ENCODE measurements at regions not wholly inside any gene's neighbourhood (a gene's known extent, or its start where the extent isn't known, plus 50 kb on each side); places are given as distances from the start of the nearest gene placed in this dataset.

DNA sequence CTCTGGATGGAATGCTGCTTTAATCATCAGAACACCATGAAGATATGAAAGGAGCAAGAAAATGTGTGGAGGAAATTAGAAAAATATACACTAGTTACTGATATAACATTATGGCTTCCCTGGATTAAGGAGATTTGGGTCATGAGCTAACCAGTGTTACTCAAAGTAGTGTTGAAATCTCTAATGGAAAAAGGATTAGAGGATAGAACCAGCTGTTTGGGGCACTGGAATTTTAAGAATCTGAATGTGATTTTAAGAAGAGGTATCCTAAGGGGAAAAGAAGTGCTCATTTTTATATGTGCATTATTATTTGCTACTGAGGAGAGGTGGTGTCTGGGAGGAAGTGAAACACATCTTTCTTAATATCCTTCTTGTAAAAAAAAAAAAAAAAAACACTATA lies 164.1 kb upstream of the PPARGC1A start:
- TF ChIP-seq, protein P1, sequence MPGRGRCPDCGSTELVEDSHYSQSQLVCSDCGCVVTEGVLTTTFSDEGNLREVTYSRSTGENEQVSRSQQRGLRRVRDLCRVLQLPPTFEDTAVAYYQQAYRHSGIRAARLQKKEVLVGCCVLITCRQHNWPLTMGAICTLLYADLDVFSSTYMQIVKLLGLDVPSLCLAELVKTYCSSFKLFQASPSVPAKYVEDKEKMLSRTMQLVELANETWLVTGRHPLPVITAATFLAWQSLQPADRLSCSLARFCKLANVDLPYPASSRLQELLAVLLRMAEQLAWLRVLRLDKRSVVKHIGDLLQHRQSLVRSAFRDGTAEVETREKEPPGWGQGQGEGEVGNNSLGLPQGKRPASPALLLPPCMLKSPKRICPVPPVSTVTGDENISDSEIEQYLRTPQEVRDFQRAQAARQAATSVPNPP (IDR thresholded peaks at IDR 0.05; ENCODE audit: borderline replicate concordance, insufficient read depth, insufficient read length), result no peak
- TF ChIP-seq SRSF9 (IDR thresholded peaks at IDR 0.05; ENCODE audit: borderline replicate concordance, low read depth, low read length), result no peak
- TF ChIP-seq ZNF282 (CRISPR knock-in tag; IDR thresholded peaks at IDR 0.05), result no peak
- TF ChIP-seq ZNF24 (IDR thresholded peaks at IDR 0.05), result no peak
- TF ChIP-seq, protein P2, sequence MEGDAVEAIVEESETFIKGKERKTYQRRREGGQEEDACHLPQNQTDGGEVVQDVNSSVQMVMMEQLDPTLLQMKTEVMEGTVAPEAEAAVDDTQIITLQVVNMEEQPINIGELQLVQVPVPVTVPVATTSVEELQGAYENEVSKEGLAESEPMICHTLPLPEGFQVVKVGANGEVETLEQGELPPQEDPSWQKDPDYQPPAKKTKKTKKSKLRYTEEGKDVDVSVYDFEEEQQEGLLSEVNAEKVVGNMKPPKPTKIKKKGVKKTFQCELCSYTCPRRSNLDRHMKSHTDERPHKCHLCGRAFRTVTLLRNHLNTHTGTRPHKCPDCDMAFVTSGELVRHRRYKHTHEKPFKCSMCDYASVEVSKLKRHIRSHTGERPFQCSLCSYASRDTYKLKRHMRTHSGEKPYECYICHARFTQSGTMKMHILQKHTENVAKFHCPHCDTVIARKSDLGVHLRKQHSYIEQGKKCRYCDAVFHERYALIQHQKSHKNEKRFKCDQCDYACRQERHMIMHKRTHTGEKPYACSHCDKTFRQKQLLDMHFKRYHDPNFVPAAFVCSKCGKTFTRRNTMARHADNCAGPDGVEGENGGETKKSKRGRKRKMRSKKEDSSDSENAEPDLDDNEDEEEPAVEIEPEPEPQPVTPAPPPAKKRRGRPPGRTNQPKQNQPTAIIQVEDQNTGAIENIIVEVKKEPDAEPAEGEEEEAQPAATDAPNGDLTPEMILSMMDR (IDR thresholded peaks at IDR 0.05 in 2 of 3, conservative IDR thresholded peaks at IDR 0.05 in 1 of 3; ENCODE audit: insufficient read depth in 2 of 3, low read depth in 1 of 3, low read length in 3 of 3), result no peak
- no peak for TF ChIP-seq PHB (CRISPR knock-in tag; IDR thresholded peaks at IDR 0.05)
- TF ChIP-seq CBX1 (IDR thresholded peaks at IDR 0.05; ENCODE audit: low read depth), result no peak
- TF ChIP-seq, protein P3, sequence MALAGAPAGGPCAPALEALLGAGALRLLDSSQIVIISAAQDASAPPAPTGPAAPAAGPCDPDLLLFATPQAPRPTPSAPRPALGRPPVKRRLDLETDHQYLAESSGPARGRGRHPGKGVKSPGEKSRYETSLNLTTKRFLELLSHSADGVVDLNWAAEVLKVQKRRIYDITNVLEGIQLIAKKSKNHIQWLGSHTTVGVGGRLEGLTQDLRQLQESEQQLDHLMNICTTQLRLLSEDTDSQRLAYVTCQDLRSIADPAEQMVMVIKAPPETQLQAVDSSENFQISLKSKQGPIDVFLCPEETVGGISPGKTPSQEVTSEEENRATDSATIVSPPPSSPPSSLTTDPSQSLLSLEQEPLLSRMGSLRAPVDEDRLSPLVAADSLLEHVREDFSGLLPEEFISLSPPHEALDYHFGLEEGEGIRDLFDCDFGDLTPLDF (CRISPR knock-in tag; IDR thresholded peaks at IDR 0.05), result no peak
- TF ChIP-seq JUND (IDR thresholded peaks at IDR 0.05; ENCODE audit: borderline replicate concordance, low read depth, low read length), result no peak
- no peak for TF ChIP-seq JUND (tag; IDR thresholded peaks at IDR 0.05; ENCODE audit: borderline replicate concordance, low read depth, low read length)
- TF ChIP-seq, protein P4, sequence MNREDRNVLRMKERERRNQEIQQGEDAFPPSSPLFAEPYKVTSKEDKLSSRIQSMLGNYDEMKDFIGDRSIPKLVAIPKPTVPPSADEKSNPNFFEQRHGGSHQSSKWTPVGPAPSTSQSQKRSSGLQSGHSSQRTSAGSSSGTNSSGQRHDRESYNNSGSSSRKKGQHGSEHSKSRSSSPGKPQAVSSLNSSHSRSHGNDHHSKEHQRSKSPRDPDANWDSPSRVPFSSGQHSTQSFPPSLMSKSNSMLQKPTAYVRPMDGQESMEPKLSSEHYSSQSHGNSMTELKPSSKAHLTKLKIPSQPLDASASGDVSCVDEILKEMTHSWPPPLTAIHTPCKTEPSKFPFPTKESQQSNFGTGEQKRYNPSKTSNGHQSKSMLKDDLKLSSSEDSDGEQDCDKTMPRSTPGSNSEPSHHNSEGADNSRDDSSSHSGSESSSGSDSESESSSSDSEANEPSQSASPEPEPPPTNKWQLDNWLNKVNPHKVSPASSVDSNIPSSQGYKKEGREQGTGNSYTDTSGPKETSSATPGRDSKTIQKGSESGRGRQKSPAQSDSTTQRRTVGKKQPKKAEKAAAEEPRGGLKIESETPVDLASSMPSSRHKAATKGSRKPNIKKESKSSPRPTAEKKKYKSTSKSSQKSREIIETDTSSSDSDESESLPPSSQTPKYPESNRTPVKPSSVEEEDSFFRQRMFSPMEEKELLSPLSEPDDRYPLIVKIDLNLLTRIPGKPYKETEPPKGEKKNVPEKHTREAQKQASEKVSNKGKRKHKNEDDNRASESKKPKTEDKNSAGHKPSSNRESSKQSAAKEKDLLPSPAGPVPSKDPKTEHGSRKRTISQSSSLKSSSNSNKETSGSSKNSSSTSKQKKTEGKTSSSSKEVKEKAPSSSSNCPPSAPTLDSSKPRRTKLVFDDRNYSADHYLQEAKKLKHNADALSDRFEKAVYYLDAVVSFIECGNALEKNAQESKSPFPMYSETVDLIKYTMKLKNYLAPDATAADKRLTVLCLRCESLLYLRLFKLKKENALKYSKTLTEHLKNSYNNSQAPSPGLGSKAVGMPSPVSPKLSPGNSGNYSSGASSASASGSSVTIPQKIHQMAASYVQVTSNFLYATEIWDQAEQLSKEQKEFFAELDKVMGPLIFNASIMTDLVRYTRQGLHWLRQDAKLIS (CRISPR knock-in tag; IDR thresholded peaks at IDR 0.05), result no peak
- TF ChIP-seq ZBTB1 (CRISPR knock-in tag; IDR thresholded peaks at IDR 0.05; ENCODE audit: borderline replicate concordance, low read depth), result no peak
- no peak for TF ChIP-seq ZNF143 (CRISPR knock-in tag; IDR thresholded peaks at IDR 0.05)
